ENCODE measurements at regions not wholly inside any gene's neighbourhood (a gene's known extent, or its start where the extent isn't known, plus 50 kb on each side); places are given as distances from the start of the nearest gene placed in this dataset.

DNA sequence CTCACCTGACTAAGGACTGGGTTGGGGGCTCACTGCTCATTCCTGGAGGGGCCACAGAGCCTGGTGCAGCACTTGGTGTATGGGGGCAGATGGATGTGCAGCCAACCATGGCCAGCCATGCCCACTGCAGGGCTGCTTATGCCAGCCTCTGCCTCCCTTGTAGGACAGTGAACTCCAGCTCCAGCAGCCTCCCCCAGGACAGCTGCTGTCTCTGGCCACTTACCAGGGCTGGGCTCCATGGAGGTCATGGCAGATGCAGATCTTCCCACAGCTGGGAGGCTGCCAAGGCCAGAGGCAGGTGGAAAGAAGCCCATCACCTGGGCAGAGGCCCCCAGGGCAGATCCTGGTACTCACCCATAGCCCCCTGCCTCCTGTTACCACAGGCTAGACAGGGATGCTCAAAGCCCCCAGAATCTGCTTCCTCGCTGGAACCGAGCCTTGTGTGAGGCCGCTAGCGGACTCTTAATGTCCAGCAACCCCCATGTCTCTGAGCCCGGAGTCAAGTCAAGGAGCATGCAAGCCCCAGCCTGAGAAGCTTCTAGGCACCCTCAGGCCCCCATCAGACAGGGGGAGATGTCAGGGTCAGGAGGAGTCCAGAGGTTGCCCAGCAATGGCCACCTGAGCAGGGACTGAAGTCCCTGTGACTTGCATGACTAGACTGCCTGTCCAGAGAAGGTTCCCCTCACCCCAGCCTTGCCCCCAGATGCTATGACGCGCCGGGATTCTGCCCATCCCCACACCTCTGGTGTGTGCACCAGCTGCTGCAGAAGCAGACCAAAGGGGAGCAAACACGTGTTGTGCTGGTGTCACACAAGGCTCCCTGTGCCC lies 123.6 kb downstream of the TWIST2 start:
- DNase-seq (ENCODE audit: low read depth in 1 of 2, low spot score in 1 of 2): no peak
- in situ Hi-C loops (cut with HindIII; ENCODE audit: low pct_unique_long_range_greater_than_20kb, low sequenced_read_pairs): no loop called here

DNA sequence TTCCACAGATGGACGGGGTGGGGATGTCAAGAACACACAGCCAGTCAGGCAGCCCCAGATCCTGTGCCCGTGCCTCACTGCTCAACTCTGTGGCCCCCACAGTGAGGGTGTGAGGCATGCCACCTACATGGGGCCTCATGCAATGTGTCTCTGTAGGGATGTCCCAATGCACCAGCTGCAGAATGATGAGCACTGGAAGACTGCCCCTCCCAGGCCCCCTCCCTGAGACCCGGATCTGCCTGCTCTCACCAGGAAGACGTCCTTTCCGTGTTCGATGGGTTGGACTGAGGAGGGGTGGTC lies 124.2 kb downstream of the TWIST2 start:
- in situ Hi-C loops (cut with HindIII; ENCODE audit: low pct_unique_long_range_greater_than_20kb, low sequenced_read_pairs): no loop called here
- DNase-seq (ENCODE audit: low read depth in 1 of 2, low spot score in 1 of 2): no peak
- TF ChIP-seq JUND (IDR thresholded peaks at IDR 0.05; ENCODE audit: low read depth): no peak

More for the DNA sequence above, 123.6 kb downstream of the TWIST2 start:
- no peak for TF ChIP-seq JUND (IDR thresholded peaks at IDR 0.05; ENCODE audit: low read depth)

DNA sequence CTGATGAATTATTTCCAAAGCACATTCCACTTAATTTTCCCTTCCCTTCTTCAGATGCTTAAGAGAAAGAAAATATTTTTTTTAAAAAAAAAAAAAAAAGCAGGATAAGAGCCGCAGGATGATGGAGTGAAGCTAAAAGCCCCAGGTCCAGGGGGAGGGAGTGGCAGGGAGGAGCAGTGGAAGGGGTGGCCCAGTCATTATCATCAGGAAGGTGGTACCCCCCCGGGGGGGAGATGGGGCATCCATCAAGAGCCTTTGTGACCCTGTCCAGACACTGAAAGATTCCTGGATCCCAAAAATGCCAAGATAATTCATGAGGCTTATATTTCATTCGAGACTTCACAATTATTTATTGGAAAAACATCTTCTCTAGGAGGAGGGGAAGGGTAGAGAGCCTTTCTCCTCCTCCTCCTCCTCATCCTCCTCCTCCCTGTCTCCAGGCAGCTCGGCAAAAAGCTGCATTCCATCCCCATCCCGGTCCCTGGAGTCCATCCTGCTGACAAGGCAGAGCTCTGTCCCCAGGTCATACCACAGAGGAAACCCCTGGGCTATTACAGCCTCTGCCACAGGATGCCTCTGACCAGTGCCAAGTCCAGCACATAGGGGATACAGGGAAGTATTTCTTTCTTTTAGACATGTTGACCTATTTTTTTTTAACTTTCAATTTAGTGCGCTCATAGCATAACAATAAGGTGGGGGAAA lies 125.3 kb downstream of the TWIST2 start:
- in situ Hi-C loops (cut with HindIII; ENCODE audit: low pct_unique_long_range_greater_than_20kb, low sequenced_read_pairs): no loop called here
- no peak for DNase-seq (ENCODE audit: low read depth in 1 of 2, low spot score in 1 of 2)
- TF ChIP-seq JUND (IDR thresholded peaks at IDR 0.05; ENCODE audit: low read depth): no peak

DNA sequence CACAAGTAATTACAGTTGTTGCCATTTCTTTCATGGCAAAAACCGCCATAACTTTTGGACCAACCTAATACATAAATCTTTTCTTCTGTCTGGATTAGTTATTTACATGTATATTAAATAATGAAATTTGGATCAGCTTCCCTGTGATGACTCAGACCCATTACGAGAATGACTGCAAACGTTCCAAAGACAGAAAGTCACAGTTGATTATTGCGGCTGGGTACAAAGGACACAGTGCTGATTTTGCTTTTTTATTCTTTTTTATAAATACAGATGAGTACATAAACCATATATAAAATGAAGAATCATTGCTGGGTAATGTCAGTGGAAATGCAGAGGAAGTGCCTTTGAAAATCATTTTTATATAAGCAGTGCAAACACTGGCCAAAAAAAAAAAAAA lies 126.2 kb downstream of the TWIST2 start:
- in situ Hi-C loops (cut with HindIII; ENCODE audit: low pct_unique_long_range_greater_than_20kb, low sequenced_read_pairs): no loop called here
- TF ChIP-seq JUND (IDR thresholded peaks at IDR 0.05; ENCODE audit: low read depth): no peak
- no peak for DNase-seq (ENCODE audit: low read depth in 1 of 2, low spot score in 1 of 2)

DNA sequence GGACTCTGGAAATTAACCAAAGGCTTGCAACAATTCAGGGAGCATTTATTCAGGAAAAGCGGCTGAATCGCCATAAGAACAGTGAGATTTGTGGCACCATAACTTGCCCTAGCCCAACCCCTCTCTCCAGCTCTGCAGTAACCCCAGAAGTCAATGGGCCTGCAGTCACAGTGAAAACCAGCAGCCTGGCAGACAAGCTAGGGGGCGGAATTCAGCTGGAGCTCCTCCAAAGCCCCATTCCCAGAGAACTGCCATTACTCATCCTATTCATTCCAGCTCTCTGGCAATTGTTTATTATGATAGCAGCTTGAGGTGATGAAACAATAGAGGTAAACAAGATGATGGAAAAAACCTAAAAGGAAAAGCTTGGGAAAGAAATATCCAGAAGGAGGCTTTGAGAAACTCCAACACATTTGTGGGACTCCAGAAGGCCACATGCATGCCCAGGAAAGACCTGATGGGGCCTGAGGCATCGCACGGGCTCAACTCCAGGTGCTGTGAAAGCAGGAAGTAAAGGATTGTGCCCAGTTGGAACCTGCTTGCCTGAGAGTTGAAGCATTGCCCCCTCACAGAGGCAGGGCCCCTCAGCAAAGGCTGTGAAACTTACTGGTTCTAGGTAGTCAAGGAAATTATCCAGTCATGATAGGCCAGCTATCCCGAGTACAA lies 126.7 kb downstream of the TWIST2 start:
- DNase-seq (ENCODE audit: low read depth in 1 of 2, low spot score in 1 of 2): no peak
- no peak for TF ChIP-seq JUND (IDR thresholded peaks at IDR 0.05; ENCODE audit: low read depth)
- in situ Hi-C loops (cut with HindIII; ENCODE audit: low pct_unique_long_range_greater_than_20kb, low sequenced_read_pairs): no loop called here

DNA sequence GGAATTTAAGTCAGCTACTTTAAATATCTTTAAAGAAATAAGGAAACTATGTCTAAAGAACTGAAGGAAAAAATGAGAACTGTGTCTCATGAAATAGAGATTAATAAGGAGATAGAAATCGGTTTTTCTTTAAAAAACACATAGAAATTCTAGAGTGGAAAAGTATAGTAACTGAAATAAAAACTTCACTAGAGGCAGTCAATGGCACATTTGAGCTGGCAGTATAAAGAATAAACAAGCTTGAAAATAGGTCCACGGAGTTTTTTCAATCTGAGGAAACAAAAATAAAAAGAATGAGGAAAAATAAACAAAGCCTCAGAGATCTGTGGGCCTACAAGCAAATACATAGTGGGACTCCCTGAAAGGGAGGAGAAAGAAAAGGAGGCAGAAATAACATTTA lies 127.5 kb downstream of the TWIST2 start:
- in situ Hi-C loops (cut with HindIII; ENCODE audit: low pct_unique_long_range_greater_than_20kb, low sequenced_read_pairs): no loop called here
- DNase-seq (ENCODE audit: low read depth in 1 of 2, low spot score in 1 of 2): no peak
- TF ChIP-seq JUND (IDR thresholded peaks at IDR 0.05; ENCODE audit: low read depth): no peak

DNA sequence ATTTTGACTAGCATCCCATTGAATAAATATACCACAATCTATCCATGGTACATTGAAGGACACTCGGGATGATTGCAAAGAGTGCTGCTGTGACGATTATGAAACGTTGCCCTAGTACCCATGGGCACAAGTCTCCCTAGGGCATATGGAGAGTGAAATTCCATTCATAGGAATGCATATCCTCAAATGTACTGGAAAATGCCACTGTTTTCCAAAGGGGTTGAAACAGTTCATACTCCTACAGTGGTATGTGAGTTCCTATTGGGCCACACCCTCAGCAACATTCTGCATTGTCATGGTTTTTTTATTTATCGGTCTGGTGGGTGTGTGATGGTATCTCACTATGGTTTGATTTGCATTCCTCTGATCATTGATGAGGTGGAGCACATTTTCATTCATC lies 130.6 kb downstream of the TWIST2 start:
- no peak for DNase-seq (ENCODE audit: low read depth in 1 of 2, low spot score in 1 of 2)
- in situ Hi-C loops (cut with HindIII; ENCODE audit: low pct_unique_long_range_greater_than_20kb, low sequenced_read_pairs): no loop called here
- no peak for TF ChIP-seq JUND (IDR thresholded peaks at IDR 0.05; ENCODE audit: low read depth)

DNA sequence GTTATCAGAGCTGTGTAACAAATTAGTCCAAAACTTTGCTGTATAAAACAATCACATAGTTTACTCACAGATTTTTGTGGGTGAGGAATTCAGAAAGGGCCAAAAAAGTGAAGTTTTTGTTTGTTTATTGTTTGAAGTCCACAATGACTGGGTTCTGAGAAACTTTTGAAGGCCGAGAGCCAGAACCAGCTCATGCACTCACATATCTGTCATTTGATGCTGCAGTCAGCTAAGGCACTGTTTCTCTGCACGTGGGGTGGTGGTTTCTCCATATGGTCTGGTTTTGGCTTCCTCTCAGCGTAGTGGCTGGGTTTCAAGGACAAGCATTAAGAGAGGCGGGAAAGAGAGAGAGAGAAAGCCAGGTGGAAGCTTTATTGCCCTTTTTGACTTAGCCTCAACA lies 131.8 kb downstream of the TWIST2 start:
- no peak for DNase-seq (ENCODE audit: low read depth in 1 of 2, low spot score in 1 of 2)
- TF ChIP-seq JUND (IDR thresholded peaks at IDR 0.05; ENCODE audit: low read depth): no peak
- in situ Hi-C loops (cut with HindIII; ENCODE audit: low pct_unique_long_range_greater_than_20kb, low sequenced_read_pairs): no loop called here

DNA sequence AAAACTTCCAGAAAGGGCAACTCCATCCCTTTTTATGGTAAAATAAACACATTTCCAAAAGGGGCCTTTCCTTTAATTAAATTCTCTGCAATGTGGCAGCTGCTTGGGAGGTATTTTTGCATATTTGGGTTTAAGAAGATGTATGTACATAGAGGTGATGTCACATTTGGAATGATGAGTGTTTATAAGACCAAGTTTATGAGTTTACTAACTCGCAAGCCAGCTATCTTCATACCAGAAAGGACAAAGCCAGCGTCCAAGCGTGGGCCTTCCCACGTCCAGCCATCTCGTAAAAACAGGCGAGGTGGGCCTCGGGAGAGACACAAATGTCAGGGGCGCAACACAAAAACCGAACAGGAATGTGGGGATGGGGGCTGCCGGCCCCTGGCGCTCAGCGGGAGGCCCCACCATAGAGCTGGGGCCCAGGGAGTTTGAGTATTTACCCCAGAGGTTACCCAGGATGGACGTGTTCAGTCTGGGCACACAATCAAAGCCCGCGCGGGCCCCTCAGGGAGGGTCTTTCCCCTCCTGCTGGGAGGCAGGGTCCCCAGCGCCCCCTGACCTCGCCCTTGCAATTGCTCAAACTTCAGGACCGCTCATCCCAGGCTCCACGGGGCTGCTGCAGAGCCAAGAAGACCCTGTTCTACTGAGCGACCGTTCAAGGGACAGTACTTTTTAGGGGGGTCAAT lies 137.3 kb downstream of the TWIST2 start:
- in situ Hi-C loops (cut with HindIII; ENCODE audit: low pct_unique_long_range_greater_than_20kb, low sequenced_read_pairs): no loop called here
- no peak for DNase-seq (ENCODE audit: low read depth in 1 of 2, low spot score in 1 of 2)
- TF ChIP-seq JUND (IDR thresholded peaks at IDR 0.05; ENCODE audit: low read depth): no peak

DNA sequence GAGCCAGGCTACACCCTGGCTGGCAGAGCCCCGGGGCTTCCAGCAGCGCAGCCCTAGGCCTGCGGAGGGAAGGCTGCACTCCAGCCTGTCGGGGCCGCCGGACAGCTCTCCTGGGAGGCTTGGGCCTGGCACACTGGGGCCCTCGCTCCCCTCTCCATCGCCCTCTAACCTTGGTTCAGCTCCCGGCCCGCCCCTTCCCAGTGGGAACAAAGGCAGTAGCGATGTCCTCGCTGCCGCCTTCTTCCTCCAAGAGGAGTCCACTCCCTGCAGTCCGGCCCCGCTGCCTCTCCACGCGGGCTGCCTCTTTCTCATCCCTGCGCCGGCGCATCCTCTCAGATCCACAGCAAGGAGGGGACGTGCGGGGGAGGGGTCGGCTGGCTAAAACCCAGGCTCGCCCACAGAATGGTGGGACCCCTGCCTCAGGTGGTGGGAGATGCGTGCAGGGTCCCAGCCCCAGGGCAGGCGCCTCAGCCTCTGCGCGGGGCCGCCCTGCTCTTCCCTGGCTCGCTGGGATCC lies 138.1 kb downstream of the TWIST2 start:
- TF ChIP-seq JUND (IDR thresholded peaks at IDR 0.05; ENCODE audit: low read depth): no peak
- DNase-seq (ENCODE audit: low read depth in 1 of 2, low spot score in 1 of 2): no peak
- in situ Hi-C loops (cut with HindIII; ENCODE audit: low pct_unique_long_range_greater_than_20kb, low sequenced_read_pairs): no loop called here

DNA sequence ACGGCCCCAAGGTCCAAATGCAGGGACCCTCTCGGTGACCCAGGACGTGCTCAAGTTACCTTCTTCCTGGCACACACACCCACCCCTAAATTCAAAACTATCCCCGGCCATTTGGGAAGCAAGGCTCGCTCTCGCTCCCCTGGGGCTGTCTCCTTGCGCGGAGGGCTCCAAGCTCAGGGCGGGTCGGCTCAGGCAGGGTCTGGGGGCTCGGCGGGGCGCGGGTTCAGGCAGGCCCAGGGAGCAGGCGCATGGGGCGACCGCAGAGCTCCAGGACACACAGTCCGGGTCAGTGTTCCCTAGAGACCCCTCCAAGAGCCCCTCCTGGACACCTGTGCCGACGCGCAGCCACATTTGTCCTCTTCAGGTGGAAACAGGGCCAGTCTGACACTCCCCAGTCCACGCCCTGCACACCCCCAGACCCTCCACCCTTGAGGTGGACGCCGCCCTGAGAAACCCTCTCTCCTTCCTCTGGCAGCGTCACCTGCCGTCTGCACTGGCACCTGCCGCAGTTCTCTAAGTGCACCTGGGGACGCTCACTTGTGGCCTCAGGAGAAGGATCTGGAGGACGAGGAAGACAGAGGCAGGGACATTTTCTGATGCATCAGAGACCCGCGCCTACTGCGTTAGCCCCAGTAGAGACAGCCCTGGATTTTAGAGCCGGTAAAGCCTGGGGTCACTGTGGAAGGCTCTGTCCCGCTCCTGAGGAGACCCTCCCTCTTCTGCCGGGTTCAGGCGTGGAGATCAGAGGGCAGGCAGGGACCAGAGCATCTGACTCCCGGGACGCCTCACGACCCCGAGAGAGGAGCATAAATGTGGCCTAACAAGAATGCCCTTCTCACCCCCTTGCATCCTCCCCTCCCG lies 138.8 kb downstream of the TWIST2 start:
- in situ Hi-C loops (cut with HindIII; ENCODE audit: low pct_unique_long_range_greater_than_20kb, low sequenced_read_pairs): no loop called here
- DNase-seq (ENCODE audit: low read depth in 1 of 2, low spot score in 1 of 2): no peak
- no peak for TF ChIP-seq JUND (IDR thresholded peaks at IDR 0.05; ENCODE audit: low read depth)
